ENCODE measurements at regions not wholly inside any gene's neighbourhood (a gene's known extent, or its start where the extent isn't known, plus 50 kb on each side); places are given as distances from the start of the nearest gene placed in this dataset.

GRCh38 chr1:81681114-81681513 is 119.6 kb upstream of the ADGRL2 start:
- no TSS peak for BruUV-seq (replicated peaks)

DNA sequence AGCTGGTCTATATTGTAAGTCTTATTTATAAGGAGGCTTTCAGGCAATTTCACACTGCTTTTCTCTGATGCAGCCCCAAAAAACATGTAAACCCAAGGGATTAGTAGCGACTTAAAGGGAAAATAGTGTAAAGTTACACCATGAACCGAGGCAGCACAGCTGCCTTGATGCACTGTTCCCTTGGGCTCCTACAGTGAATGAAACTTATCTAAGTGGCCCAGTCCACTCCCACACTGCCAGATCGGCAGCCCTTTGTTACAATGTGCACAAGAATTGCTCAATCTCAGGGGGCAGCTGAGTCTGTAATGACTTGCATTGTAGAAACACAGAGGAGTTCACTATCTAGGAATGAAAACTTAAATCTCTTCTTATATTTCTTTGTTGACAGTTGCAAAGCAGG is 120.8 kb upstream of the ADGRL2 start:
- ChIA-PET POLR2A (ENCODE audit: low non-redundant PET) (no interaction called here), CTCF (no interaction called here)
- intact Hi-C loops (cut with micrococcal nuclease; ENCODE audit: unreplicated experiment), result no loop called here

More at GRCh38 chr1:81681114-81681513, 119.6 kb upstream of the ADGRL2 start:
- H3K9me3 ChIP-seq (ENCODE audit: low read depth, low read length, poor library complexity, severe bottlenecking), result no peaks in the 10 kb centered on the region
- intact Hi-C loops (cut with micrococcal nuclease; ENCODE audit: unreplicated experiment), result no loop called here
- peaks cover 5% of the 10 kb centered on the region for H3K4me1 ChIP-seq (ENCODE audit: insufficient read depth, low read length, poor library complexity, severe bottlenecking)
- ChIA-PET CTCF (no interaction called here), POLR2A (ENCODE audit: low non-redundant PET) (no interaction called here)
- no peak overlapping the region for H3K4me3 ChIP-seq (ENCODE audit: low read depth, low read length, poor library complexity, severe bottlenecking)
- no peaks in the 10 kb centered on the region for H3K36me3 ChIP-seq (ENCODE audit: insufficient read depth, low read length, poor library complexity, severe bottlenecking)
- TF ChIP-seq, protein P1, sequence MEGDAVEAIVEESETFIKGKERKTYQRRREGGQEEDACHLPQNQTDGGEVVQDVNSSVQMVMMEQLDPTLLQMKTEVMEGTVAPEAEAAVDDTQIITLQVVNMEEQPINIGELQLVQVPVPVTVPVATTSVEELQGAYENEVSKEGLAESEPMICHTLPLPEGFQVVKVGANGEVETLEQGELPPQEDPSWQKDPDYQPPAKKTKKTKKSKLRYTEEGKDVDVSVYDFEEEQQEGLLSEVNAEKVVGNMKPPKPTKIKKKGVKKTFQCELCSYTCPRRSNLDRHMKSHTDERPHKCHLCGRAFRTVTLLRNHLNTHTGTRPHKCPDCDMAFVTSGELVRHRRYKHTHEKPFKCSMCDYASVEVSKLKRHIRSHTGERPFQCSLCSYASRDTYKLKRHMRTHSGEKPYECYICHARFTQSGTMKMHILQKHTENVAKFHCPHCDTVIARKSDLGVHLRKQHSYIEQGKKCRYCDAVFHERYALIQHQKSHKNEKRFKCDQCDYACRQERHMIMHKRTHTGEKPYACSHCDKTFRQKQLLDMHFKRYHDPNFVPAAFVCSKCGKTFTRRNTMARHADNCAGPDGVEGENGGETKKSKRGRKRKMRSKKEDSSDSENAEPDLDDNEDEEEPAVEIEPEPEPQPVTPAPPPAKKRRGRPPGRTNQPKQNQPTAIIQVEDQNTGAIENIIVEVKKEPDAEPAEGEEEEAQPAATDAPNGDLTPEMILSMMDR (conservative IDR thresholded peaks at IDR 0.05; ENCODE audit: low read depth, low read length), result no peak
- no peak for TF ChIP-seq EZH2 (IDR thresholded peaks at IDR 0.05; ENCODE audit: borderline replicate concordance, low read depth, low read length, poor library complexity, severe bottlenecking)
- no peaks in the 10 kb centered on the region for H3K27me3 ChIP-seq (replicated peaks; ENCODE audit: insufficient read depth, low read depth, low read length, poor library complexity)
- H3K27ac ChIP-seq (ENCODE audit: low read depth, low read length, poor library complexity, severe bottlenecking), result no peak overlapping the region
- no peak for DNase-seq (ENCODE audit: low spot score)

DNA sequence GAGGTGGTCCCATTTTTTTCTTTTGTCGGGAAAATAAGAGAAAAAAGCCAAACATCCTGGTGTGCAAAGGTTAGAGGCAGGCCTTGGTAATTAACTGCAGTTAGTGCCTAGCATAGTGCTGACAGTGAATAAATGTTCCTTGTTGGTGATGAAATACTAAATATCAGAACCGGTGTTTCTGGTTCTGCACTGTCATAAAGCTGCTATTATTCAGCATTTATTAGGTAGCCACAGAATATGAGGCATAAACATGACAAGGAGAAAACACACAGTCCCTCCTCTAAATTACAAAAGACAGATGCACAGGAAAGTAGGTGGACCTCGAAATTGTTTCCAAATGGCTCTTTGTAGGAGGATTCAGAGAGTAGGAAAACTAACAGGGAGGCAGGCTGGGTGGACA is 122.0 kb upstream of the ADGRL2 start:
- H3K27me3 ChIP-seq (replicated peaks; ENCODE audit: insufficient read depth, low read depth, low read length, poor library complexity), result no peaks in the 10 kb centered on the region
- H3K4me3 ChIP-seq (ENCODE audit: low read depth, low read length, poor library complexity, severe bottlenecking), result no peak overlapping the region
- H3K4me1 ChIP-seq (ENCODE audit: insufficient read depth, low read length, poor library complexity, severe bottlenecking), result peaks cover 5% of the 10 kb centered on the region
- DNase-seq (ENCODE audit: low spot score), result no peak
- TF ChIP-seq EZH2 (IDR thresholded peaks at IDR 0.05; ENCODE audit: borderline replicate concordance, low read depth, low read length, poor library complexity, severe bottlenecking), result no peak
- TF ChIP-seq, protein P1 (conservative IDR thresholded peaks at IDR 0.05; ENCODE audit: low read depth, low read length), result no peak
- no TSS peak for BruUV-seq (replicated peaks)
- intact Hi-C loops (cut with micrococcal nuclease; ENCODE audit: unreplicated experiment), result no loop called here
- CTCF ChIA-PET, result no interaction called here
- no peak overlapping the region for H3K27ac ChIP-seq (ENCODE audit: low read depth, low read length, poor library complexity, severe bottlenecking)
- no peaks in the 10 kb centered on the region for H3K9me3 ChIP-seq (ENCODE audit: low read depth, low read length, poor library complexity, severe bottlenecking)
- no peaks in the 10 kb centered on the region for H3K36me3 ChIP-seq (ENCODE audit: insufficient read depth, low read length, poor library complexity, severe bottlenecking)
- POLR2A ChIA-PET (ENCODE audit: low non-redundant PET), result no interaction called here

More for the DNA sequence above, 120.8 kb upstream of the ADGRL2 start:
- H3K27ac ChIP-seq (ENCODE audit: low read depth, low read length, poor library complexity, severe bottlenecking), result no peak overlapping the region
- no TSS peak for BruUV-seq (replicated peaks)
- no peaks in the 10 kb centered on the region for H3K27me3 ChIP-seq (replicated peaks; ENCODE audit: insufficient read depth, low read depth, low read length, poor library complexity)
- H3K4me3 ChIP-seq (ENCODE audit: low read depth, low read length, poor library complexity, severe bottlenecking), result no peak overlapping the region
- peaks cover 5% of the 10 kb centered on the region for H3K4me1 ChIP-seq (ENCODE audit: insufficient read depth, low read length, poor library complexity, severe bottlenecking)
- peak; percentile 58 for DNase-seq (ENCODE audit: low spot score)
- H3K36me3 ChIP-seq (ENCODE audit: insufficient read depth, low read length, poor library complexity, severe bottlenecking), result no peaks in the 10 kb centered on the region
- TF ChIP-seq, protein P1 (conservative IDR thresholded peaks at IDR 0.05; ENCODE audit: low read depth, low read length), result no peak
- TF ChIP-seq EZH2 (IDR thresholded peaks at IDR 0.05; ENCODE audit: borderline replicate concordance, low read depth, low read length, poor library complexity, severe bottlenecking), result no peak
- no peaks in the 10 kb centered on the region for H3K9me3 ChIP-seq (ENCODE audit: low read depth, low read length, poor library complexity, severe bottlenecking)

Data from A673 (cell line).